HG03571 (cell line): ENCODE measurements at regions not wholly inside any gene's neighbourhood (a gene's known extent, or its start where the extent isn't known, plus 50 kb on each side); places are given as distances from the start of the nearest gene placed in this dataset.
"Not testable (repeated sequence)": the region's sequence is repeated elsewhere in the genome, so short reads cannot be mapped to it uniquely, and the experiment has no call there.

Experiments used
- ATAC-seq: cut with Tn5 transposase; IDR thresholded peaks from one replicate; pipeline ENCODE4 v1.9.1; 2021; ENCODE audit not compliant: unreplicated experiment

- ATAC-seq: no peak
These were observed 341.4 kb upstream of the INTU start for GRCh38 chr4:127291316-127291715.

- no peak for ATAC-seq
These were observed 339.3 kb upstream of the INTU start for GRCh38 chr4:127293496-127293895.

GRCh38 chr4:127304356-127304755 is 328.4 kb upstream of the INTU start:
- no peak for ATAC-seq

DNA sequence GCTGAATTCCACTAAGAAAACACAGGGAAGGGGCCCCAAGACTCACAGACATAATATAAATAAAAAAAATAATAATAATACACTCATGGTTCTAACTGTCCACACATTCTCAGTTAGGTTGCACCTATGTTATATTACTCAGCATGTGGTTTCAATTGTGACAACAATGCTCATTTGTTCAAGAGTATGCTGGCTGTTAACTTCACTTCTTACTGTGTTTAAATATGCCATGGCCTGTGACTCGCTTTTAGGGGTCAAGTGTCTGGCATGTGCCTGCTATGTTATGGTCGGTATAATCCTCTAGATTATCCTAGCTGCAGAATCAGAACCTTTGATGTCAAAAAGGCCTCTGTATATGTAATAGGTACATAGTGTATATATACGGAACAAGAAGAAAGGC is 324.8 kb upstream of the INTU start:
- ATAC-seq: no peak

DNA sequence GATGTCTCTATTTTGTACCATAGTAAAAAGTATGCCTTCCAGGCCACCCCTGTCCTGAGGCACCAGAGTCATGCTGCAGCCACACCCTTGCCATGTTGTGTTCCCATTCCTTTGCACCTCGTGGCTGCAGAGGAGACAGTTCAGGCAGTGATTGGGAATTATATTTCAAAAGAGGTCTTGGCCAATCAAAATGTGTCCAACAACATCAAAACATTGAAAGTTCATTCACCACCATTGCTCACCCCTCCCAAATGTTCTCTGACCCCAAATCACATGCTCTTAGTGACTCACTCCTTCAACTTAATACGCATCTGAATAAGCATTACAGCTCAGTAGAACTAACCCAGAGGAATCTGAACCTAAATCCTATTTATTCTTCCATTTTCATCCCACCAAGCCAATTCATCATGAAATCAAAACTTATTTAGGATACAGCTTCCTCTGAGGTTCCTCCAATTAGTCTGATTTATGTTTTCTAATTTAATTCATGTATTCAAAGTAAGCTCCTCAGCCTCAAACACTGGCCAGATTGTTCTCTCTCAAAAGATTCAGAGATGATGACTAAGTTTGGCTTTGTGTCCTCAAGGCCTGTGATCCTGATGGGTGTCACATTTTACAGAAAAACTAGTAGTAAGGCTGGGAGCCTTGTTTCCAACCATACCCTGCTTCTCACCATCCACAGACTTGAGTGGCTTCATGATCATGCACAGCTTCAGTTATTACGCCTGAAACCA is 323.2 kb upstream of the INTU start:
- ATAC-seq: no peak

DNA sequence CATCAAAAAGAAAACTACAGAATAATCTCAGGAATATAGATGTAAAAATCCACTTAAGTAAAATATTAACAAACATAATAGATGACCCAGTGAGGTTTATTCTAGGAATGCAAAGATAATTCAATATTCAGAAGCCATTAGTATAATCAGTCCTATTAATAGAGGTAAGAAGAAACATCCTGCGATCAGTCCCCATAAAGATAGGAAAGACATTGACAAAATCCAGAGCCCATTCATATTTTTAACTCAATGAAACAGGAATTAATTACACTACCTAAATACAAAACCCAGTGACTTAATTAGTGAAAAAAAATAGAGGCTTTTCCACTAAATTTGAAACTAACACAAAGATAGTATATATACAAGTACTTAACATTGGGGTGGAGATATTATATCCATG is 321.4 kb upstream of the INTU start:
- no peak for ATAC-seq

DNA sequence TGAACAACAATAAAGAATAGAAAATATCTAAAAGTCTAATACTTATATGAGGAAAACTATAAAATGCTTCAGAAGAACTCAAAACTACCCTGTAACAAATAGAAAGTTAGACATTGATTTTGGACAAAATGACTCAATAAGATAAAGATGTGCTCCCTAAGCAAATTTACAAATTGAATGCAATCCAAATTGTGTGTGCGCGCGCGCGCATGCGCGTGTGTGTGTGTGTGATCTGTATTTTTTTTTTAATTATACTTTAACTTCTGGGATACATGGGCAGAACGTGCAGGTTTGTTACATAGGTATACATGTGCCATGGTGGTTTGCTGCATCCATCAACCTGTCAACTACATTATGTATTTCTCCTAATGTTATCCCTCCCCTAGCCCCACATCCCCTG is 320.8 kb upstream of the INTU start:
- ATAC-seq: no peak

DNA sequence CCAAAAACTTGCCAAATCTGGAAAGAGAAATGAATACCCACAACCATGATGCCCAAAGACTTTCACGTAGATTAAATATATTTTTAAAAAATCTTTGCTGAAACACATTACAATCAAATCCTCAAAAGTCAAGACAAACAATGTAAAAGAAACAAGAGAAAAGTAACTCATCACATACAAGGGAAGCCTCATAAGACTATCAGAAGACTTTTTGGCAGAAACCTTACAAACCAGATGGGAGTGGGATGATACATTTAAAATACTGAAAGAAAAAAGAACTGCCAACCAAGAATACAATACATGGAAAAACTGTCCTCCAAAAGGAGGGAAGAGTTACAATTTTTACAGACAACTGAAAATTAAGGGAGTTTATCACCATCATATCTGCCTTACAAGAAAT is 319.0 kb upstream of the INTU start:
- no peak for ATAC-seq

DNA sequence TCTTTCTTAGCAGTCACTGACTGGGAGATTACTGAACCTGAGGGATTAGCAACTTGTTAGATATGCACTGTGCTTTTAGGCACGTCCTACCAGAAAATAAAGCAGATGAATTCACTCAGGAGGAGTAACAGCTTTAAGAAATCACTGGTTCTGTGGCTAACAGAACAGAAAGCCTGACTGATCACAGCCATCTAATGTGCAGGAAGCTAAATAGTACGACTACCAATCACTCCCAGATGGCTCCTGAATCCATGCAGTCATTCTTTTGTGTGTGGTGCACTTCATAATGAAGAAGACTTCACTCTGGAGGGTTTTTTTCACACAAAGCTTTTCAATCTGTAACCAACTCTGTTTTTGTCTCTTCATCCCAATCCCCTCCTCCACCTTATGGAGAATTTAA is 305.3 kb upstream of the INTU start:
- no peak for ATAC-seq

- no peak for ATAC-seq
These were observed 297.6 kb upstream of the INTU start for GRCh38 chr4:127335073-127335620.

- ATAC-seq: no peak
These were observed 297.0 kb upstream of the INTU start for GRCh38 chr4:127335732-127336131.

- not testable (repeated sequence) for ATAC-seq
These were observed 289.6 kb upstream of the INTU start for GRCh38 chr4:127343123-127343522.

GRCh38 chr4:127344071-127344470 is 288.7 kb upstream of the INTU start:
- no peak for ATAC-seq

GRCh38 chr4:127347936-127348335 is 284.8 kb upstream of the INTU start:
- ATAC-seq: no peak

GRCh38 chr4:127352220-127353113 is 280.3 kb upstream of the INTU start:
- no peak for ATAC-seq

- no peak for ATAC-seq
These were observed 277.0 kb upstream of the INTU start for GRCh38 chr4:127355743-127356142.

DNA sequence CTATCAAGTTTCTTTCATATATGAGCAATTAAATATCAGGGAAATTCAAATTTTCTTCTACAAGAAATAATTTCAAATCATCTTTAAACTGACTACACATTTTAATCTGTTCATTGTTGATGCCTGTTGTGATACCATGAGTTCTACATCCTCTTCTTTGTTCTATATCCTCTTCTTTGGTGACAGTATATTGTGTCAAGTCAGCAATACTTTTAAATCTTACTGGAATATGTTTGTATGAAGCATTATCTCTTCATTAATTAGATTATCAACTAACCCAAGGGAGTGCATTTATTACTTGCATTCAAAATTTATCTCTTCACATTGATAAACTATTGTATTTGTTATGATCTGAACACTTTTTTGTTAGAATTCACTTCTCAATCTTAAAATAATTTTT is 275.0 kb upstream of the INTU start:
- ATAC-seq: no peak

- no peak for ATAC-seq
These were observed 270.1 kb upstream of the INTU start for GRCh38 chr4:127362686-127363085.

DNA sequence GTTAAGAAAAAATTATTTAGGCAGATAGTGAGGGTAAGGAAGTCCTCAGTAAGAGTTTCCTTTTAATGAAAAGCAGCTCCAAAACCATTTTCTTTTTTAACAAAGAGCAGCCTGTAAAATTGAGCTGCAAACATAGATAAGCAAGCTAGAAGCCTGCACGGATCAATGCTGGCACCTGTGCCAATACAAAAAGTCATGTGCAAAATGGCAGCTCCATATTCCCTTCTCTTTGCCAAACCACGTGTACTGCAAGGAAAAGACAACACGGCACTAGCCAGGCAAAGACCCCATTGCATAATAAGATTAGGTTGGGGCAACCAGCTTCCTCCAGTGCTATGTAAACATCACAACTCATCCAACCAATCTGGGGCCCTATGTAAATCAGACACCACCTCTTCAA is 268.4 kb upstream of the INTU start:
- ATAC-seq: no peak

DNA sequence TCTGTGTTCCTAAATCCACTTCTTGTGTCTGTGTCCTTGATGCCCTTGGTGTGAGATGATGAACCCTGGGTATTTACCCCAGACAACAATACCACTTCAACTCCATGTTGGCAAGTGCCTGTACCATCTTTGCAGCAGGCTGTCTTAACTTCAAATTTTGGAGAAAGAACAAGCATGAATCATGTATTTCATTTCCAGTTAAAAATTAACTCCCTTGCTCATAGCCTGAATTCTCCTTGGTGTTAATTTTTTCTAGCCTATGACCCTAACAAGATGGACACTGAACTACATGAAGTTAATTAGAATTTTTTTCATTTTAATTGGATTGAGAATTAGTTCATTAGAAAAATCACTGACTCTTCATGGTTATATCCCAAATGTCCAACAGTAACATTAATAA is 267.8 kb upstream of the INTU start:
- no peak for ATAC-seq

GRCh38 chr4:127370604-127371003 is 262.2 kb upstream of the INTU start:
- ATAC-seq: no peak

- no peak for ATAC-seq
These were observed 253.3 kb upstream of the INTU start for GRCh38 chr4:127379499-127379898.
